ENCODE measurements at regions not wholly inside any gene's neighbourhood (a gene's known extent, or its start where the extent isn't known, plus 50 kb on each side); places are given as distances from the start of the nearest gene placed in this dataset.

- no peak for DNase-seq
Measured at GRCh38 chr10:130560573-130560972, 424.4 kb downstream of the GLRX3 start.

GRCh38 chr10:130561681-130562080, 425.5 kb downstream of the GLRX3 start:
- DNase-seq = no peak

- no peak for DNase-seq
Measured at GRCh38 chr10:130567011-130567410, 430.8 kb downstream of the GLRX3 start.

GRCh38 chr10:130567436-130567835, 431.2 kb downstream of the GLRX3 start:
- DNase-seq = no peak

GRCh38 chr10:130568246-130568645, 432.1 kb downstream of the GLRX3 start:
- no peak for DNase-seq

- DNase-seq = no peak
Measured at GRCh38 chr10:130570074-130570473, 433.9 kb downstream of the GLRX3 start.

- DNase-seq = no peak
Measured at GRCh38 chr10:130571674-130572073, 435.5 kb downstream of the GLRX3 start.

GRCh38 chr10:130573446-130573845, 437.3 kb downstream of the GLRX3 start:
- DNase-seq = no peak

- no peak for DNase-seq
Measured at GRCh38 chr10:130575756-130576285, 439.6 kb downstream of the GLRX3 start.

GRCh38 chr10:130576427-130576826, 440.2 kb downstream of the GLRX3 start:
- DNase-seq = no peak

GRCh38 chr10:130577039-130577438, 440.8 kb downstream of the GLRX3 start:
- DNase-seq = no peak

- no peak for DNase-seq
Measured at GRCh38 chr10:130578532-130579289, 442.5 kb downstream of the GLRX3 start.

GRCh38 chr10:130579913-130580312, 443.7 kb downstream of the GLRX3 start:
- no peak for DNase-seq

GRCh38 chr10:130580975-130581374, 444.8 kb downstream of the GLRX3 start:
- no peak for DNase-seq

GRCh38 chr10:130587718-130588117, 451.5 kb downstream of the GLRX3 start:
- DNase-seq = no peak

- DNase-seq = no peak
Measured at GRCh38 chr10:130606001-130606405, 469.8 kb downstream of the GLRX3 start.

GRCh38 chr10:130607366-130607765, 471.2 kb downstream of the GLRX3 start:
- no peak for DNase-seq

- no peak for DNase-seq
Measured at GRCh38 chr10:130611239-130611638, 475.0 kb downstream of the GLRX3 start.

- DNase-seq = no peak
Measured at GRCh38 chr10:130615457-130615856, 479.3 kb downstream of the GLRX3 start.

- no peak for DNase-seq
Measured at GRCh38 chr10:130617985-130618384, 481.8 kb downstream of the GLRX3 start.

GRCh38 chr10:130618647-130619046, 482.5 kb downstream of the GLRX3 start:
- DNase-seq = no peak

- DNase-seq = no peak
Measured at GRCh38 chr10:130621231-130621775, 485.1 kb downstream of the GLRX3 start.

- DNase-seq = no peak
Measured at GRCh38 chr10:130623680-130624267, 487.6 kb downstream of the GLRX3 start.
